OCI-LY1 (cell line): ENCODE measurements at regions not wholly inside any gene's neighbourhood (a gene's known extent, or its start where the extent isn't known, plus 50 kb on each side); places are given as distances from the start of the nearest gene placed in this dataset.

ENCODE experiments used
- H2AFZ ChIP-seq: fragments of 200-600 bp; sonication (generic), shearing (Covaris generic); 2 replicates; pipeline ENCODE4 v1.6.0; 2014; ENCODE audit warnings: antibody characterized with exemption, mild to moderate bottlenecking, low read length
- H3F3A ChIP-seq: fragments of 200-600 bp; sonication (generic), shearing (Covaris generic); 2 replicates; pipeline ENCODE4 v1.6.0; 2014; ENCODE audit warnings: mild to moderate bottlenecking, antibody characterized with exemption, low read length, moderate library complexity; ENCODE audit not compliant: insufficient read depth
- H3K27ac ChIP-seq: fragments of 200-600 bp; sonication (generic); 2 replicates; pipeline ENCODE4 v1.5.1; 2014; ENCODE audit warnings: low read length, mixed run types, mild to moderate bottlenecking, low read depth; ENCODE audit not compliant: poor library complexity, severe bottlenecking
- H3K27me3 ChIP-seq: fragments of 200-600 bp; sonication (generic); 2 replicates; pipeline ENCODE4 v1.6.0; 2014; ENCODE audit warnings: antibody characterized with exemption, mild to moderate bottlenecking, low read length, moderate library complexity; ENCODE audit not compliant: insufficient read depth
- H3K36me3 ChIP-seq: fragments of 200-600 bp; sonication (generic); 2 replicates; pipeline ENCODE4 v1.6.1; 2014; ENCODE audit warnings: mild to moderate bottlenecking, antibody characterized with exemption, low read length, moderate library complexity, mixed read lengths; ENCODE audit not compliant: insufficient read depth
- H3K4me1 ChIP-seq: fragments of 200-600 bp; sonication (generic); 2 replicates; pipeline ENCODE4 v1.5.1; 2014; ENCODE audit warnings: mild to moderate bottlenecking, low read length, moderate library complexity; ENCODE audit not compliant: insufficient read depth, severe bottlenecking
- H3K4me2 ChIP-seq: fragments of 200-600 bp; sonication (generic), shearing (Covaris generic); 2 replicates; pipeline ENCODE4 v1.6.1; 2014; ENCODE audit warnings: low read length
- H3K4me3 ChIP-seq: fragments of 200-600 bp; sonication (generic); 2 replicates; pipeline ENCODE4 v1.5.1; 2014; ENCODE audit warnings: low read length, low read depth, mild to moderate bottlenecking, mixed read lengths; ENCODE audit not compliant: poor library complexity, severe bottlenecking
- H3K79me2 ChIP-seq: fragments of 200-600 bp; shearing (Covaris generic); 2 replicates; pipeline ENCODE4 v1.6.1; 2016; ENCODE audit warnings: mixed run types, low read length, mixed read lengths; ENCODE audit not compliant: insufficient read depth
- H3K9ac ChIP-seq: fragments of 200-600 bp; sonication (generic), shearing (Covaris generic); 2 replicates; pipeline ENCODE4 v1.6.1; 2014; ENCODE audit warnings: mild to moderate bottlenecking, low read length, mixed read lengths
- H3K9me2 ChIP-seq: fragments of 200-600 bp; sonication (generic), shearing (Covaris generic); 2 replicates; pipeline ENCODE4 v1.6.1; 2014; ENCODE audit warnings: low read depth, mild to moderate bottlenecking, low read length, mixed read lengths
- H3K9me3 ChIP-seq: fragments of 200-600 bp; shearing (Covaris generic); 2 replicates; pipeline ENCODE4 v1.6.1; 2014; ENCODE audit warnings: low read length, mixed read lengths
- H4K20me1 ChIP-seq: fragments of 200-600 bp; sonication (generic), shearing (Covaris generic); 2 replicates; pipeline ENCODE4 v1.6.0; 2016; ENCODE audit warnings: mild to moderate bottlenecking, low read length; ENCODE audit not compliant: insufficient read depth
- CTCF ChIP-seq: fragments of 200-600 bp; sonication (generic), shearing (Covaris generic); IDR thresholded peaks from 2 replicates; pipeline ENCODE4 v1.5.1; 2017; ENCODE audit warnings: mild to moderate bottlenecking, antibody characterized with exemption, low read length, moderate library complexity, mixed read lengths
- EZH2 ChIP-seq: fragments of 200-600 bp; sonication (generic), shearing (Covaris generic); IDR thresholded peaks from 2 replicates; pipeline ENCODE4 v1.8.0; 2017; ENCODE audit warnings: borderline replicate concordance, mixed run types, mild to moderate bottlenecking, antibody characterized with exemption, low read length, moderate library complexity, mixed read lengths

- Histone ChIP-seq H3K4me2 (no peak overlapping the region), H3K4me1 (no peaks in the 10 kb centered on the region)
- TF ChIP-seq EZH2 (no peak), CTCF (no peak)
Measured at GRCh38 chr1:212196355-212196754, 88.9 kb upstream of the PPP2R5A start.

GRCh38 chr1:212201461-212201860 lies 83.7 kb upstream of the PPP2R5A start:
- Histone ChIP-seq H3K9ac (no peak overlapping the region), H3F3A (no peaks in the 10 kb centered on the region), H3K9me3 (no peaks in the 10 kb centered on the region), H2AFZ (no peak overlapping the region), H3K9me2 (no peaks in the 10 kb centered on the region), H3K27me3 (no peaks in the 10 kb centered on the region), H3K4me1 (no peaks in the 10 kb centered on the region), H3K36me3 (no peaks in the 10 kb centered on the region), H3K4me3 (no peak overlapping the region), H4K20me1 (no peaks in the 10 kb centered on the region), H3K27ac (no peak overlapping the region), H3K4me2 (no peak overlapping the region), H3K79me2 (no peaks in the 10 kb centered on the region)
- TF ChIP-seq EZH2, result no peak
- TF ChIP-seq CTCF, result no peak

More at GRCh38 chr1:212196355-212196754, 88.9 kb upstream of the PPP2R5A start:
- Histone ChIP-seq H3K36me3 (no peaks in the 10 kb centered on the region), H3F3A (no peaks in the 10 kb centered on the region), H3K4me3 (no peak overlapping the region), H3K9me2 (no peaks in the 10 kb centered on the region), H2AFZ (no peak overlapping the region), H3K27me3 (no peaks in the 10 kb centered on the region), H3K27ac (no peak overlapping the region), H3K9me3 (peaks cover 6% of the 10 kb centered on the region; the same call in 1 of the 2 replicates), H3K79me2 (no peaks in the 10 kb centered on the region), H4K20me1 (no peaks in the 10 kb centered on the region), H3K9ac (no peak overlapping the region)

- TF ChIP-seq CTCF (no peak), EZH2 (no peak)
- Histone ChIP-seq H3K27me3 (no peaks in the 10 kb centered on the region), H3K79me2 (no peaks in the 10 kb centered on the region), H3K9ac (no peak overlapping the region), H3K4me1 (no peaks in the 10 kb centered on the region), H3K36me3 (no peaks in the 10 kb centered on the region), H3K27ac (no peak overlapping the region), H3K4me2 (no peak overlapping the region), H4K20me1 (no peaks in the 10 kb centered on the region), H3K4me3 (no peak overlapping the region), H3F3A (no peaks in the 10 kb centered on the region), H3K9me3 (no peaks in the 10 kb centered on the region), H3K9me2 (no peaks in the 10 kb centered on the region), H2AFZ (no peak overlapping the region)
Measured at GRCh38 chr1:212203630-212204029, 81.6 kb upstream of the PPP2R5A start.
